Adrenal gland (tissue), 9 donors: ENCODE measurements at regions not wholly inside any gene's neighbourhood (a gene's known extent, or its start where the extent isn't known, plus 50 kb on each side); places are given as distances from the start of the nearest gene placed in this dataset.

ENCODE experiments used
- DNase-seq, 7 donors: peaks; one replicate each; pipeline ENCODE4 v3.0.0-alpha.2; 2019 to 2020
- H3K27ac ChIP-seq, 5 donors: fragments of 200-600 bp; sonication (generic) in 4 of 5; 1 replicate in 3 of 5; 2 replicates in 2 of 5; pipeline versions ENCODE4 v1.5.1 to v1.8.0; 2016 to 2020; ENCODE audit warnings: mild to moderate bottlenecking in 1 of 5
- H3K27me3 ChIP-seq: fragments of 200-600 bp; 2 replicates; pipeline ENCODE4 v1.8.0; 2021
- H3K36me3 ChIP-seq, 2 donors: fragments of 200-600 bp; replicated peaks in 1 of 2; 1 replicate in 1 of 2; 2 replicates in 1 of 2; pipeline versions ENCODE4 v1.5.1 to v1.8.0; 2018 to 2022
- H3K4me1 ChIP-seq, 2 donors: fragments of 200-600 bp; replicated peaks in 1 of 2; 1 replicate in 1 of 2; 2 replicates in 1 of 2; pipeline versions ENCODE4 v1.5.1 to v1.8.0; 2018 to 2021
- H3K4me3 ChIP-seq, 4 donors: fragments of 200-600 bp; sonication (generic) in 3 of 4; one replicate each; pipeline ENCODE4 v1.5.1; 2016 to 2018
- H3K9me3 ChIP-seq, 3 donors: fragments of 200-600 bp; sonication (generic) in 1 of 3; replicated peaks in 1 of 3; 1 replicate in 2 of 3; 2 replicates in 1 of 3; pipeline versions ENCODE4 v1.5.1 to v1.8.0; 2016 to 2021
- CTCF ChIP-seq, 6 experiments: fragments of 450-650 bp in 4 of 6; fragments of 200-600 bp in 2 of 6; sonication (generic) in 1 of 6; IDR thresholded peaks; 1 replicate in 5 of 6; 2 replicates in 1 of 6; pipeline versions ENCODE4 v1.5.1 to v1.8.0; 2016 to 2021; ENCODE audit warnings: antibody characterized with exemption in 6 of 6, mild to moderate bottlenecking in 2 of 6, moderate library complexity in 1 of 6
- POLR2A ChIP-seq, 2 donors: fragments of 450-650 bp; IDR thresholded peaks; one replicate each; pipeline ENCODE4 v1.6.1; 2017; ENCODE audit warnings: antibody characterized with exemption in 2 of 2, mild to moderate bottlenecking in 2 of 2, moderate library complexity in 1 of 2
- WGBS, 4 donors: extraction: QIAGEN DNeasy Blood & Tissue Kit in 2 of 4; methylation state at CpG; one replicate each; pipeline versions ENCODE4 v1.1.5 to v1.1.7; 2013 to 2017; 5-methylcytosine and 5-hydroxymethylcytosine counted together
- intact Hi-C, 2 donors: fragments of 100-400 bp; cut with DNase I; formaldehyde crosslinking; loops; one replicate each; pipeline versions ENCODE4 v1.14.1 to v1.15.0; 2022 to 2023
- donor health status: healthy with polysubstance abuse.
- donor health status: Bipolar disorder and iron deficiency.
- donor health status: DM: yes; HTN: yes; CAD: no.
- donor health status: DM: no; HTN: no; CAD: no.
- donor health status: DM: no; HTN: no; CAD: no.

GRCh38 chr12:18794000-18794399 lies 56.1 kb downstream of the CAPZA3 start:
- no peaks in the 10 kb centered on the region for H3K36me3 ChIP-seq
- no peaks in the 10 kb centered on the region for H3K27me3 ChIP-seq
- H3K9me3 ChIP-seq, result no peaks in the 10 kb centered on the region
- intact Hi-C loops, result no loop called here
- H3K4me1 ChIP-seq, result peaks cover 0 to 9% of the 10 kb centered on the region in 2 donors
- H3K27ac ChIP-seq, result no peak overlapping the region
- TF ChIP-seq POLR2A (IDR thresholded peaks at IDR 0.05), result no peak
- no peak for TF ChIP-seq CTCF (IDR thresholded peaks at IDR 0.05)
- DNase-seq, result no peak
- H3K4me3 ChIP-seq, result no peak overlapping the region

GRCh38 chr12:18797604-18798003 lies 59.7 kb downstream of the CAPZA3 start:
- Histone ChIP-seq H3K4me3 (no peak overlapping the region), H3K27ac (peak overlapping the region in 1 of 5 donors; percentile 30), H3K36me3 (no peaks in the 10 kb centered on the region), H3K4me1 (peaks cover 0 to 18% of the 10 kb centered on the region in 2 donors), H3K27me3 (no peaks in the 10 kb centered on the region), H3K9me3 (no peaks in the 10 kb centered on the region)
- TF ChIP-seq CTCF (IDR thresholded peaks at IDR 0.05) (no peak), POLR2A (IDR thresholded peaks at IDR 0.05) (no peak)
- 86 to 91% (median 87%) methylated on average over 2 of the region's 2 CpGs for WGBS, 4 donors
- intact Hi-C loops, result no loop called here
- DNase-seq, result no peak

GRCh38 chr12:18798535-18799361 lies 60.8 kb downstream of the CAPZA3 start:
- no peak for TF ChIP-seq POLR2A (IDR thresholded peaks at IDR 0.05)
- H3K27ac ChIP-seq, result peak overlapping the region in 2 of 5 donors; percentile 2 to 30
- 13 to 22% (median 18%) methylated on average over 4 of the region's 4 CpGs for WGBS, 4 donors
- peaks cover 0 to 18% of the 10 kb centered on the region in 2 donors for H3K4me1 ChIP-seq
- H3K4me3 ChIP-seq, result no peak overlapping the region
- H3K27me3 ChIP-seq, result no peaks in the 10 kb centered on the region
- no peak for DNase-seq
- H3K36me3 ChIP-seq, result no peaks in the 10 kb centered on the region
- intact Hi-C loops, result no loop called here
- no peaks in the 10 kb centered on the region for H3K9me3 ChIP-seq

- peaks cover 0 to 18% of the 10 kb centered on the region in 2 donors for H3K4me1 ChIP-seq
- DNase-seq, result no peak
- no peak overlapping the region for H3K27ac ChIP-seq
- TF ChIP-seq CTCF (IDR thresholded peaks at IDR 0.05) (no peak), POLR2A (IDR thresholded peaks at IDR 0.05) (no peak)
- intact Hi-C loops, result no loop called here
- H3K9me3 ChIP-seq, result no peaks in the 10 kb centered on the region
- 82 to 89% (median 86%) methylated on average over 1 of the region's 1 CpG for WGBS, 4 donors
- H3K36me3 ChIP-seq, result no peaks in the 10 kb centered on the region
- no peaks in the 10 kb centered on the region for H3K27me3 ChIP-seq
- H3K4me3 ChIP-seq, result no peak overlapping the region
Observed at GRCh38 chr12:18799561-18799960, 61.6 kb downstream of the CAPZA3 start.
